Osteoblast (primary cell): ENCODE measurements at regions not wholly inside any gene's neighbourhood (a gene's known extent, or its start where the extent isn't known, plus 50 kb on each side); places are given as distances from the start of the nearest gene placed in this dataset.

Source experiments
- DNase-seq: peaks from one replicate; pipeline ENCODE4 v3.0.0; 2011; ENCODE audit warnings: low spot score, mixed read lengths; ENCODE audit not compliant: insufficient read length; ENCODE audit errors: missing footprints
- H2AFZ ChIP-seq: 2 replicates; pipeline ENCODE4 v1.6.0; 2011; ENCODE audit warnings: mild to moderate bottlenecking, low read length
- H3K27ac ChIP-seq: 2 replicates; pipeline ENCODE4 v1.5.1; 2011; ENCODE audit warnings: mild to moderate bottlenecking, low read depth, low read length, moderate library complexity
- H3K27me3 ChIP-seq: 2 replicates; pipeline ENCODE4 v1.6.0; 2012; ENCODE audit warnings: mild to moderate bottlenecking, control low read depth, inconsistent platforms, low read length, moderate library complexity; ENCODE audit not compliant: insufficient read depth
- H3K36me3 ChIP-seq: 2 replicates; pipeline ENCODE4 v1.5.1; 2011; ENCODE audit warnings: mild to moderate bottlenecking, low read length, control low read depth, moderate library complexity; ENCODE audit not compliant: insufficient read depth
- H3K4me1 ChIP-seq: 2 replicates; pipeline ENCODE4 v1.5.1; 2011; ENCODE audit warnings: mild to moderate bottlenecking, low read length, control low read depth, moderate library complexity; ENCODE audit not compliant: insufficient read depth
- H3K4me2 ChIP-seq: 2 replicates; pipeline ENCODE4 v1.6.0; 2011; ENCODE audit warnings: mild to moderate bottlenecking, low read length; ENCODE audit not compliant: insufficient read depth
- H3K4me3 ChIP-seq: fragments of 200-600 bp; sonication (generic); 3 replicates; pipeline ENCODE4 v1.5.1; 2012; ENCODE audit warnings: mild to moderate bottlenecking, low read length, inconsistent platforms; ENCODE audit not compliant: insufficient read depth
- H3K79me2 ChIP-seq: 2 replicates; pipeline ENCODE4 v1.6.0; 2012; ENCODE audit warnings: mild to moderate bottlenecking, low read length, control low read depth, inconsistent platforms; ENCODE audit not compliant: insufficient read depth
- H3K9me3 ChIP-seq: 2 replicates; pipeline ENCODE4 v1.5.1; 2011; ENCODE audit warnings: low read depth, low read length, control low read depth
- H4K20me1 ChIP-seq: 2 replicates; pipeline ENCODE4 v1.6.0; 2012; ENCODE audit warnings: mild to moderate bottlenecking, low read length, control low read depth; ENCODE audit not compliant: insufficient read depth
- CTCF ChIP-seq: IDR thresholded peaks from 2 replicates; pipeline ENCODE4 v1.5.1; 2011; ENCODE audit warnings: mild to moderate bottlenecking, low read depth, low read length, moderate library complexity; ENCODE audit errors: extremely low read depth

GRCh38 chr14:98754343-98755020, 517.5 kb downstream of the BCL11B start:
- no peak for DNase-seq
- H4K20me1 ChIP-seq = no peaks in the 10 kb centered on the region
- no peak overlapping the region for H3K27ac ChIP-seq
- H3K4me1 ChIP-seq = no peaks in the 10 kb centered on the region
- TF ChIP-seq CTCF = no peak
- H3K36me3 ChIP-seq = no peaks in the 10 kb centered on the region
- H3K4me2 ChIP-seq = no peak overlapping the region
- no peaks in the 10 kb centered on the region for H3K27me3 ChIP-seq
- H2AFZ ChIP-seq = no peak overlapping the region
- no peak overlapping the region for H3K4me3 ChIP-seq
- H3K79me2 ChIP-seq = no peaks in the 10 kb centered on the region
- H3K9me3 ChIP-seq = peaks cover 2% of the 10 kb centered on the region

GRCh38 chr14:98756749-98757148, 515.2 kb downstream of the BCL11B start:
- Histone ChIP-seq H2AFZ (no peak overlapping the region), H3K27me3 (no peaks in the 10 kb centered on the region), H3K27ac (no peak overlapping the region), H3K79me2 (no peaks in the 10 kb centered on the region), H3K9me3 (peaks cover 2% of the 10 kb centered on the region), H4K20me1 (no peaks in the 10 kb centered on the region), H3K4me1 (no peaks in the 10 kb centered on the region), H3K4me2 (no peak overlapping the region), H3K36me3 (no peaks in the 10 kb centered on the region), H3K4me3 (no peak overlapping the region)
- no peak for DNase-seq
- TF ChIP-seq CTCF = no peak

- Histone ChIP-seq H4K20me1 (no peaks in the 10 kb centered on the region), H3K27me3 (no peaks in the 10 kb centered on the region), H3K9me3 (peaks cover 2% of the 10 kb centered on the region), H3K4me1 (no peaks in the 10 kb centered on the region), H3K36me3 (no peaks in the 10 kb centered on the region), H3K27ac (no peak overlapping the region), H2AFZ (no peak overlapping the region), H3K79me2 (no peaks in the 10 kb centered on the region), H3K4me3 (no peak overlapping the region), H3K4me2 (no peak overlapping the region)
- DNase-seq = no peak
- no peak for TF ChIP-seq CTCF
Measured at GRCh38 chr14:98758440-98758839, 513.6 kb downstream of the BCL11B start.

- Histone ChIP-seq H3K36me3 (no peaks in the 10 kb centered on the region), H3K4me3 (no peak overlapping the region), H4K20me1 (no peaks in the 10 kb centered on the region), H3K27ac (no peak overlapping the region), H2AFZ (no peak overlapping the region), H3K79me2 (no peaks in the 10 kb centered on the region), H3K9me3 (no peaks in the 10 kb centered on the region), H3K4me2 (no peak overlapping the region), H3K27me3 (no peaks in the 10 kb centered on the region), H3K4me1 (no peaks in the 10 kb centered on the region)
- TF ChIP-seq CTCF = no peak
- DNase-seq = no peak
Measured at GRCh38 chr14:98761993-98762392, 510.0 kb downstream of the BCL11B start.
